ENCODE measurements at regions not wholly inside any gene's neighbourhood (a gene's known extent, or its start where the extent isn't known, plus 50 kb on each side); places are given as distances from the start of the nearest gene placed in this dataset.

- no peak for DNase-seq (ENCODE audit: low read depth)
Measured at GRCh38 chr2:165033402-165033801, 78.1 kb upstream of the SLC38A11 start.

- no peak for DNase-seq (ENCODE audit: low read depth)
Measured at GRCh38 chr2:165032559-165032958, 77.2 kb upstream of the SLC38A11 start.

- no peak for DNase-seq (ENCODE audit: low read depth)
Measured at GRCh38 chr2:165024199-165024598, 68.9 kb upstream of the SLC38A11 start.

- DNase-seq (ENCODE audit: low read depth): no peak
Measured at GRCh38 chr2:165022781-165023180, 67.5 kb upstream of the SLC38A11 start.

- DNase-seq (ENCODE audit: low read depth): no peak
Measured at GRCh38 chr2:165017966-165018596, 62.8 kb upstream of the SLC38A11 start.

GRCh38 chr2:165016772-165017411 lies 61.6 kb upstream of the SLC38A11 start:
- no peak for DNase-seq (ENCODE audit: low read depth)

GRCh38 chr2:165015052-165015642 lies 59.8 kb upstream of the SLC38A11 start:
- peak; percentile 6 for DNase-seq (ENCODE audit: low read depth)

GRCh38 chr2:165013944-165014619 lies 58.8 kb upstream of the SLC38A11 start:
- DNase-seq (ENCODE audit: low read depth): no peak

GRCh38 chr2:165011199-165011598 lies 55.9 kb upstream of the SLC38A11 start:
- DNase-seq (ENCODE audit: low read depth): no peak

- no peak for DNase-seq (ENCODE audit: low read depth)
Measured at GRCh38 chr2:165010556-165010955, 55.2 kb upstream of the SLC38A11 start.

- DNase-seq (ENCODE audit: low read depth): no peak
Measured at GRCh38 chr2:165009466-165009865, 54.1 kb upstream of the SLC38A11 start.

- DNase-seq (ENCODE audit: low read depth): no peak
Measured at GRCh38 chr2:165008730-165009315, 53.5 kb upstream of the SLC38A11 start.

GRCh38 chr2:165007161-165007744 lies 51.9 kb upstream of the SLC38A11 start:
- DNase-seq (ENCODE audit: low read depth): no peak
